HG02623 (cell line): ENCODE measurements at regions not wholly inside any gene's neighbourhood (a gene's known extent, or its start where the extent isn't known, plus 50 kb on each side); places are given as distances from the start of the nearest gene placed in this dataset.
"Not testable (repeated sequence)": the region's sequence is repeated elsewhere in the genome, so short reads cannot be mapped to it uniquely, and the experiment has no call there.

Experiments
- ATAC-seq: cut with Tn5 transposase; IDR thresholded peaks from one replicate; pipeline ENCODE4 v1.9.1; 2021; ENCODE audit warnings: moderate library complexity; ENCODE audit not compliant: unreplicated experiment

DNA sequence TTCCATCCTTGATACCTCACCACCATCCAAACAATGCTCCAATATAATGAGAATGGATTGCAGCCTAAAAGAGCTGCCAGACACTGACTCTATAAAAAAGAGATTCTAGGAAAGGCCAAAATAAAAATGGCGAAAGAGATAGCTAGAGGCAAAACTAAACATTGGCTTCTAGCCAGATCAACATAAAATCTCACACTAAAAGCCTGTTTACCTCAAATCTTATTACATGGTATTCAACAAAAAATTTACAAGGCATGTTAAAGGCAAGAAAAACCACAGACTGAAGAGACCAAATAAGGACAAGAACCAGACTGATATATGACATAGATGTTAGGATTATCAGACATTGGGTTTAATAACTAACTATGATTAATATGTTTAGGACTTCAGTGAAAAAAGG is 1127.0 kb downstream of the DNAJB9 start:
- no peak for ATAC-seq

DNA sequence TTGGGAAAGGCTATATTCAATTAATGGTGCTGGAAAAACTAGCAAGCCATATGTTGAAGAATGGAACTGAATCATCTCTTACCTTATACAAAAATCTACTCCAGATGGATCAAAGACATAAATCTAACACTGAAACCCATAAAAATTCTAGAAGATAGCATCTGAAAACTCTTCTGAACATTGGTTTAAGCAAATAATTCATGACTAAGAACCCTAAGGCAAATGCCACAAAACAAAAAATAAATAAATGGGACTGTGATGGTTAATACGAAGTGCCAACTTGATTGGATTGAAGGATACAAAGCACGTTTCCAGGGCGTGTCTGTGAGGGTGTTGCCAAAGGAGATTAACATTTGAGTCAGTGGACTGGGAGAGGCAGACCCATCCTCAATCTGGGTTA is 1130.0 kb downstream of the DNAJB9 start:
- ATAC-seq: no peak

DNA sequence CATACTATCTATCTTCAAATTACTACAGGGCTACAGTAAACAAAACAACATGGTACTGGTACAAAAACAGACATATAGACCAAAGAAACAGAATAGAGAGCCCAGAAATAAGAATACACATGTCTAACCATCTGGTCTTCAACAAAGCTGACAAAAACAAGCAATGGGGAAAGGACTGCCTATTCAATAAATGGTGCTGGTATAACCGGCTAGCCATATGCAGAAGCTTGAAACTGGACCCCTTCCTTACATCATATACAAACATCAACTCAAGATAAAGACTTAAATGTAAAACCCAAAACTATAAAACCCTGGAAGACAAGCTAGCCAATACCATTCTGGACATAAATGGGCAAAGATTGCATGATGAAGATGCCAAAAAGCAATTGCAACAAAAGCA is 1143.7 kb downstream of the DNAJB9 start:
- ATAC-seq: no peak

DNA sequence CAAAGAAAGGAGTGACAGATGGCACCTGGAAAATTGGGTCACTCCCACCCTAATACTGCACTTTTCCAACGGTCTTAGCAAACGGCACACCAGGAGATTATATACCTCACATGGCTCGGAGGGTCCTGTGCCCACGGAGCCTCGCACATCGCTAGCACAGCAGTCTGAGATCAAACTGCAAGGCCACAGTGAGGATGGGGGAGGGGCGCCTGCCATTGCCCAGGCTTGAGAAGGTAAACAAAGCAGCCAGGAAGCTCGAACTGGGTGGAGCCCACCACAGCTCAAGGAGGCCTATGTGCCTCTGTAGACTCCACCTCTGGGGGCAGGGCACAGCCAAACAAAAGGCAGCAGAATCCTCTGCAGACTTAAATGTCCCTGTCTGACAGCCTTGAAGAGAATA is 1149.7 kb downstream of the DNAJB9 start:
- not testable (repeated sequence) for ATAC-seq

DNA sequence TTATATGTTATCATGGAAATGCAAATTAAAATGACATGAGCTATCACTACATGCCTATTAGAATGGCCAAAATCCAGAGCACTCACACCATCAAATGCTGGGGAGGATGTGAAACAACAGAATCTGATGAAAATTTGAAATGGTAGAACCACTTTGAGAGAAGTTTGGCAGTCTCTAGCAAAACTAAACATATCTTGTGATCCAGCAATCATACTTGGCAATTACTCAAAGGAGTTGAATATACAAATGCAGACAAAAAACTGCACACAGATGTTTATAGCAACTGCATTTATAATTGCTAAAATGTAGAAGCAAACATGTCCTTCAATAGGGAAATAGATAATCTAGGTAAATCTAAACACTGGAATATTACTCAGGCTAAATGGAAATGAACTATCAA is 1164.9 kb downstream of the DNAJB9 start:
- no peak for ATAC-seq

DNA sequence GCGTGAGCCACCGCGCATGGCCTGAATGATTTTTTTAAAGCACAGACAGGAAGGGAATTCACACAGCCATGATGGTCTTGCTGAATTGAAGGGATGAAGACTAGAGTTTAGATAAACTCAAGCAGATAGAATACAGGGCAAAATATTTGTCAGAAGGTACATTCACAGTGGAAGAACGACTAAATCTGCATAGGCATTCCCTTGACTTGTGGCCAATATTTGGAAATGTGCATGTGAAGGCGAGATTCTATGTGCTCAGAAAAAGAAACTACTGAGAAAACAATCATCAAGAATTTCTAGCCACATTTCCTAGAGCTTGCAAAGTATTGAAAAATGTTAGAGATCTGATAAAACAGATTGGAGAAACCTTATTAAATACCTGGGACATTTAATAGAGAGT is 1166.2 kb downstream of the DNAJB9 start:
- ATAC-seq: no peak

DNA sequence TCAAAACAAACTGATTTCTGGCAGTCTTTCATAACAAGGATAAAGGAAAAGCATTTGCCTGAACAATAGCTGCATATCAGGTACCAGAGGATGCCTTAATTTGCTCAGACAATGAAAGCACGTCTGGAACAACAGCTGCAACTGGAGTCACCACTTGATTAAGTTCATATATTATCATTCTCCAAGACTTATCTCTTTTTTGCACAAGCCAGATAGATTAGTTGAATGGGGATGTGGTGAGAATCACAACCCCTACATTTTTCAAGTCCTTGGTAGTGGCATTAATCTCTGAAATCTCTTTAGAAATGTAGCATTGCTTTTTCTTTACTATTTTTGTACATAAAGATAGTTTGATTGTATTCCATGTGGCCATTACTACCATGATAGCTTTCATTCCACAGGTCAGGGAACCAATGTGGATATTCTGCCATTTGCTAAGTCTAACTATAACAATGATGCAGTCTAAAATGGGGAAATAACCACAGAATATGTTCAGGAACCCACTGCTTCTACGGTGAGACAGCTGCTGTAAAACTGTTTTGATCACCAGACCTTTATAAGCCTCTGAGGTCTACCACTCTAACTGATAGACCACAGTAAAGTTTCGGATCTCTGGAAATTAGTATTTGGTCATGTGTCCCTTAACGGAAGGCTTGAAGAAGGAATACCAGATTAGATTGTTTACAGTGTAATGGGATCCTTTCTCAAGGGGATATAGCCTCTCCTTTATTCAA is 1176.2 kb downstream of the DNAJB9 start:
- ATAC-seq: no peak

DNA sequence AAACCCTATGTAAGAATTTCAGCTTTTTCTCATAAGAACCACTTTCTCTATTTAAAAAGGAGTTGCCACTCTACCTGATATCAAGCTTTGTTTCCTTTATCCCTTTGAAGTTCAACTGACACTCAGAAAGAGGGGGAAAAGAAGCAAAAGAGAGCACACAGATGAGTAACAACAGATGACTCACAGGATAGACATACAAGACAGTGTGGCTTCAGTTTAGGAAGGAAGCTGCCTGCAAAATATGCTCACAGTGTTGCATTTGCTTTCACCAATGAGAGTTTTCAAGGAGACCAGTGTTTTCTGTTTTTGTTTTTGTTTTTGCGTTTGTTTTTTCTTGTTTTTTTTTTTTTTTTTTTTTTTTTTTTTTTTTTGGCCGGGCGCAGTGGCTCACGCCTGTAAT is 1181.6 kb downstream of the DNAJB9 start:
- ATAC-seq: no peak

DNA sequence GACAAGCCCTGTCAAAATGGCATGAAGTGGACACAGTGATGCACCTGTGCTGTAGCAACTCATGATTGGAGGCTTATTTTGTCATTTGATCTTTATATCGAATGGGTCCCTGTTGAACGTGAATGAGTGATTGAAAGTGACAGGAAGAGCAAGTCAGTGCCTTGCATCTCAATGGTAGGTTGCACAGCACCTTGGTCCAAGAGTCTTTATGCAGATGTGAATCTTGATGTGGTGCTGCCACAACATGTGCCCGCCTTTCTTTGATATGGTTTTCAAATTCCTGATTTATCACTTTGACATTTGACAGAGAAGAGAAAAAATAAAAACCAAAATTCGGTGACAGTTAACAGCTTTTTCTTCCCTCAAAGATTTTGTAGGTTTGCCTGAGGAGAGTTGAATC is 1182.4 kb downstream of the DNAJB9 start:
- ATAC-seq: no peak

DNA sequence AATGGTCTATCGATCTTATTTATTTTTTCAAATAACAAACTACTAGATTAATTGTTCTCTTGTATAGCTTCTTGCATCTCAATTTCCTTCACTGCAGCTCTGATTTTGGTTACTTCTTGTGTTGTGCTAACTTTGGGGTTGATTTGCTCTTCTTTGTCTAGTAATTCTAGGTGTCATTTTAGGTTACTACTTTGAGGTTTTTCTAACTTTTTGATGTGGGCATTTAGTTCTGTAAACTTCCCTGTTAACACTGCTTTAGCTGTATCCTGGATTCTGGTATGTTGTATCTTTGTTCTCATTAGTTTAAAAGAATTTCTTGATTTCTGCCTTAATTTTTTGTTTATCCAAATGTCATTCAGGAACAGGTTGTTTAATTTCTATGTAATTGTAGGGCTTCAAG is 1188.0 kb downstream of the DNAJB9 start:
- no peak for ATAC-seq

DNA sequence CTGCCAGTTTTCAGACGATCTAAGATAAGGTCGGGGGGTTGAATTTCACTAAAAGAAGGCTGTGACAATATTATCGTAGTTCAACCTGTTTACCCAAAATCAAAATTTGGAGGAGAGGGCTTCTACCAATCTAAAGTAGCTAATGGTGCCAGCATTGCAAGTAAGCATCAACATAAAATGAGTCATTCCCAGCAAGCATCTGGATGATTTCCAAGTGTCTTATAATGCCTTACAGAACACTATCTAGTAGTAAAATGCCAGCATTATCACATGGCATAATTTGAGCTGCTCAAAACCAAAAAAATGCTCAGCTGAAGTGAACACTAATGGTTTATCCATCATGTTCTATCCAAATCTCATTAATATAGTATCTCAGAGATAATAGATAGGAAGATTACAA is 1193.9 kb downstream of the DNAJB9 start:
- no peak for ATAC-seq

DNA sequence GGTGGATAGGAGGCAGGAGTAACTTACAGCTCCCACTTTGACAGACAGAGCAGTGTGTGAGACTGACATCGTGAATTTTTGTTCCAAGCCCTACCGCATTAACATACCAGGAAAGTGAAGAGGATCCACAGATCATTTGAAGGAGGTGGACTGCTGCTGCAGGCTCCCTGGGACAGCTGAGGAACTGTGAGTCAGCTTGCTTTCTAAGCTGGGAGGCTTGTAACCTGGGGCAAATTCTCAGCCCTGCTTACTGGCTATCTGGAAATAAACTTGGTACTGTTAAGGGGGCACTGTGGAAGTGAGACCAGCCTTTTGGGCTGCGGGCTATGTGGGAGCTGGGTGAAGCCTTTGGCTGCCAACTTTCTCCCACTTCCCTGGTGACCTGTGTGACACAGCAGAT is 1202.5 kb downstream of the DNAJB9 start:
- ATAC-seq: no peak

DNA sequence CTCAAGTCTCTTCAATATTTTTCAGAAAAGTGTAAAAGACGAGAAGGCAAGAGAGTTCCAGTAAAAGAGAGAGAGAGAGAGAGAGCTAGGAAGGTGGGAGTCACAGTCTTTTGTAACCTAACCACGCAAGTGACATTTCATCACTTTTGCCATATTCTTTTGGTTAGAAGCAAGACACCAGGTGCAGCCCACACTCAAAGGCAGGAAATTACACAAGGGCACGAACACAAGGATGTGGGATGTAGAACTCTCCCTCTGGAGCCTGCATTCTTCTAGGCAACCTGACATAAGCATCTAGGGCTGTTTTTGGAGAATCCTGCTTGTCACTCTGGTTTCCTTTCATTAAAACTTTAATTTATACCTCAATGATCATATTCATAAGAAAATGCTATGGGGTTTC is 1213.1 kb downstream of the DNAJB9 start:
- ATAC-seq: no peak

DNA sequence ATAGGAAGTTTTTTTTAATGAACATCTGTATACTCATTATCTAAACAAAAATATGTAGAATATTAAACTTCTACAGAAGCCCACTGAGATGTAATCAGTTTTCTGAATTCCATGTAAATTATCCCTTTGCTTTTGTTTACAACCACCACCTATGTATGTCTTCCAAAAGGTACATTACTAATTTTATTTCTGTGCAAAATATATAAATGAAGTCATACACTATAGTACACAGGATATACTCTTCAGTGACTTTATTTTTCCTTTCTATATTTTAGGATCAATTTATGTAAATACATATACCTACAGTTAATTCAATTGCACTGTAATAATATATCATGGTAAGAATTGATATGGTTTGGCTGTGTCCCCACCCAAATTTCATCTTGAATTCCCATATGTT is 1236.9 kb downstream of the DNAJB9 start:
- ATAC-seq: no peak

DNA sequence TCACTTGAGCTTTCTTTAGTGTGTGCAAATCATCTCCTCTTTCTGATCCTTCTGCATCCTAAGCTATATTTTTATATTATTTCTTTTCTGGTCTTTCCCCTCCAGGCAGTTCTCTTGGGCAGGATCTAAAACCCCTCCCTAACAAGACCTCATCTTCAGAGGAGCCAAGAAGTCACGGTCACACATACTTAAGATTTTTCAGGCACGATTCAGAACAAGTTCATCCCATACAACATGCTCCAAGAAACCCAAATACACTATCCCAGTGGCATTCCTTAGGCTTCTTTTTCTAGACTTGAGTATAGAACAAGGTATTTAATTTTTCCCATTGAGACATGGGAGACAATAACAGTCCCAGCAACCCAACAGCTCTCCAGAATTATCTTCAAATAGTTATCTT is 1251.5 kb downstream of the DNAJB9 start:
- no peak for ATAC-seq

DNA sequence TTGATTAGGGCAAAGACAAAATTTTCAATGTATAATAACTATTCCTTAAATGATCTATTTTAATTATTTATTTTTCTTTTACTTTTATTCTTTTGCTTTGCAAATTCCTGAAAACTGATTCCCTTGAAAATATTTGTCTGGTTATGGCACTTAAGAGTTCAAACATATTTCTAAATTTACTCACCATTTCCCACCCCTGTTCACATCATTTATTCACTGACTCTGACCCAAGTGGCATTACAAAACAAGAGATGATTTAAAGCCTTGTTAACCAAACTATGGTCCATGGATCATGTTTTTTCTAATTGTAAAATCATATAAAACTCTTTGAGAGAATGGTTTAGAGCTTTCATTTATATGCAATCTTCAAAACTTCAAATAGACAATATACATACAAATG is 1256.1 kb upstream of the LRRN3 start:
- no peak for ATAC-seq

DNA sequence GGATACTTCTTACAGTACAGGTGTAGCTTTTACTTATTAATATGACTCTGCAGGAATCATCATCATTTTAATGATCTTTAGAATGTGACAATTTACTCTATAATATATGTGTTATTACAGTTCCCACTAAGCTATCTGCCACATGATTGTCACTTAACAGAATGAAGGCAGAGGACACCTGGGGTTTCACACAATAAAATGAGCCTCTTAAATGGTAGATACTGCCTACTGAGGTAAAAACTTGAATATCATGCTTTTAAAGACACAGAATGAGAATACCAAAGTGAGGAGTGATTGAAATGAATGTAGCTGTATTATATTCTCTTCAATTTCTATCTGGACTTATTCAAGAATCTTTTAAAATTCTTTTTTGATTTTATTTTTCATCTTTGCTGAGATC is 1255.3 kb upstream of the LRRN3 start:
- no peak for ATAC-seq

DNA sequence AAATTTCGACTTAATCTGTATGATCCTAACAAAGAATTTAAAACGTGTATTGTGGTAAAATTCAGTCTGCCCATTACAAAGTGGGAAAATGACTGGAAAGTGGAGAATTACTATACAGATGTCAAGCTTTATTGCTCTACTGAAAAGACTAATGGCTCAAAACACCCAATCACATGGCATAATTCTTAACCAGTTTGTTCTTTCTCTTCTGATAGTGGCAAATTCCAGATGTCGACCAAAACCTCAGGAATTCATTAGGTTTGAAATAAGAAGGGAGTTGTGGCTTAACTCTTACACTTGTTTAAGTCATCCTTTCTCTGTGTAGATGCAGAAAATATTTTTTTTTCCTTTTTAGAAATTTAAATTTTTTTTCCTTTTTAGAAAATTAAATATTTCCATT is 1254.9 kb upstream of the LRRN3 start:
- ATAC-seq: no peak

DNA sequence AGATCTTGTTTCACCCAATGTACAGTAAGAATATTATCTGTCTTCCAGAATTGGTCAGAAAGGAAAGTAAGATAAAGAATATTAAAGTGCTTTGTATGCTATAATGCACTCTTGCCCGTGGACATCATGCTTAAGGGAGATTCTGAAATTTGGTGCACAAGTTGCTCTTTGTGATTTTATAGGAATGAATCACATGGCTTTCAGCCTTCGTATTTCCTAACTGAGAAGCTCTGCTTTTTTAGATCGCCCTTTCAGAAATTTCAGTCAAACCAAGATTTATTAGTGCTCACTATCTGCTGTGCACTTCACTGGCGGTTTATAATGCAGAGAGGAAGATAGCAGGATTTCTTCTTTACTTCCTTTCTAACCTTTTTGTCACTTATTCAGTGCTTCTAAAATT is 1248.5 kb upstream of the LRRN3 start:
- ATAC-seq: no peak

DNA sequence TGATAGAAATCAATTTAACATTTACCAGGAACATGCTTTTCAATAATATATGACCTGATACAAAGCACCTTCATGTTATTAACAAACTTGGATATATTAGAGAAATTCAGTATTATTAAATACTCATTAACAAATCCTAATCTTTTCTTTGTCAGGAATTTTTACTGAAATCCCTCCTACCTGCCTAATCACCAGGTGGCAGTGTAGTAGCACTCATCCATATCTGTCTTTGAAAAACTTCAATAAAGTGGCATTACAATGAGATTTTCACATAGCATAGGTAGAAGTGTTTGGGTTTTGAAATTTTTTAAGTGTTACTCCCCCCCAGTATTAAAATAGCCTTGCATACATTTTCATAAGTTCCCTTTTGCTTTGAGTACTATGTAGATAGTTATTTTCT is 1246.6 kb upstream of the LRRN3 start:
- ATAC-seq: no peak

DNA sequence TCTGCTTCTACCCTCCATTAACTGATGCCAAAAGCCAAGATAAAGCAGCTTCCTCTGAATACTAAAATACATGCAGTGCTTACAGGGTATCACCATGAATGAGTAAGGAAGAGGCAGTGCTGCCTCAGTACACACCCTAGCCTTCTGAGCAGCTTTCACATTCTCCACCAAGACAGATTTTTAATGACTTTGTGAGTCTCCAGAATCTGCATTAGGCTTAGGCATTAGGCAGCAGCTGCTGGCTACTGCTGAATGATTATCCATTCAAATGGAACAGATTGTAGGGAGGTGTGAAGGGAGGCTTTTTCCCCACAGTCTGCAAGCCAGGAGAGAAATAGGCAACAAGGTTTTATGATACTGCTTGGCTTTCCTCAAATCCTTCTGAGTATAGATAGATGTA is 1226.7 kb upstream of the LRRN3 start:
- ATAC-seq: no peak

DNA sequence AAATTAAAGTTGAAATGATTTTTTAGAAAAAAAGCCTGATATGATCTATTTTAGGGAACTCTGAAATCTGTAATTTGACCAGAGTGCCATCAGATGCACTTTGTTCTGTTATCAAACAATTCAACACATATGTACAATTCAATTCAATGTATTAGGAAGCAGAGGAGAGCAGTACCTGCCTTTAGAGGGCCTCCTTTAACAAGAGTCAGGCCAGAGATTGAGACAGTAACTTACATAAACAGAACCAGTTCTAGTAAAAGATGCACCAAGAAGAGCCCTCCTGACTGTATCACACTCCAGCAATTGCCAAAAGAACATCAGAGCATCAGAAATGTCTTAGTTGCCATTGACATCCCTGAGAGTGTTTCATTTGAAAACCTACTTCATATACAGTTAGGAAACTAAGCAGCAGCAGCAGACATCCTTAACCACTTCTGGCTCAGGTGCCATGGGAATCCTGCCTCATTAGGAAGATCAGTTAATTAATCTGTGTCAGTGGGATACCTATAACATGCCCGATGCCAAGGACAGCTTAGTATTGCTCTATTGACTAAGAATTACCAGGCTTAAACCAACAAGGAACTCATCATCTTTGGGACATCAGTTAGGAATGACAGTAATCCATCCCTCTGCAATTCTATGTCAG is 1222.6 kb upstream of the LRRN3 start:
- ATAC-seq: no peak

DNA sequence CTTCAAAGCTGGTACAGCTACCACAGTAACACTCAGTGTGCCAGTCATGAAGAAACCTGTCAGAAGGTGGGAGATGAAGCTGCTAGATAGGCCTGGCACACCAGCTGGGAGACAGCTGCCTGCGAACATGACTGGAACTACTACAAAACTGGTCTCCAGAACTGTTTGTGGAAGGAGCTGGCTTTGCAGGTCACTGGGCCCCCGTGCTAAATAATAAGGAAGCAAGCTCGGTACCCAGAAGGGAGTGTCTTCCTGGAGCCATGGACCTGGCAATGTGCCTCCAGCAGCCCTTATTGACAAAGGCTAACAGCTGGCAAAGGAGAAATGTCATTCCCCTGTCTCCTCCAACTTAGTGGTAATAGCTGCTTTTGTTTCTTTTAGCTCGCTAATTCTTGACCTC is 1217.6 kb upstream of the LRRN3 start:
- ATAC-seq: no peak
